AG04450 (cell line): ENCODE measurements at regions not wholly inside any gene's neighbourhood (a gene's known extent, or its start where the extent isn't known, plus 50 kb on each side); places are given as distances from the start of the nearest gene placed in this dataset.

Experiments
- CTCF ChIA-PET: fragments of 300-600, 350-600 bp; formaldehyde crosslinking; extraction: SDS; loops from one replicate; lab custom pipeline; 2022; ENCODE audit warnings: antibody characterized with exemption, inconsistent platforms; lab: Charles Lee
- POLR2A ChIA-PET: fragments of 350-600 bp; formaldehyde crosslinking; extraction: SDS; loops from one replicate; lab custom pipeline; 2021; ENCODE audit warnings: antibody characterized with exemption, inconsistent platforms; lab: Yijun Ruan, JAX
- DNase-seq: peaks from one replicate; pipeline ENCODE4 v3.0.0-alpha.2; 2011; ENCODE audit warnings: low read depth, low spot score
- H3K27ac ChIP-seq: one replicate; pipeline ENCODE4 v1.5.1; 2012; ENCODE audit warnings: low read depth, low read length, control low read depth
- H3K27me3 ChIP-seq: one replicate; pipeline ENCODE4 v1.6.0; 2012; ENCODE audit warnings: low read length; ENCODE audit not compliant: control insufficient read depth, insufficient read depth
- H3K4me3 ChIP-seq: 2 replicates; pipeline ENCODE4 v1.5.1; 2011; ENCODE audit warnings: mild to moderate bottlenecking, low read depth, low read length, control low read depth
- H3K9me3 ChIP-seq: 2 replicates; pipeline ENCODE4 v1.5.1; 2012; ENCODE audit warnings: low read length; ENCODE audit not compliant: control insufficient read depth, insufficient read depth
- CTCF ChIP-seq: IDR thresholded peaks from 2 replicates; pipeline ENCODE4 v1.5.1; 2011; ENCODE audit warnings: low read depth, low read length, control low read depth, inconsistent platforms

DNA sequence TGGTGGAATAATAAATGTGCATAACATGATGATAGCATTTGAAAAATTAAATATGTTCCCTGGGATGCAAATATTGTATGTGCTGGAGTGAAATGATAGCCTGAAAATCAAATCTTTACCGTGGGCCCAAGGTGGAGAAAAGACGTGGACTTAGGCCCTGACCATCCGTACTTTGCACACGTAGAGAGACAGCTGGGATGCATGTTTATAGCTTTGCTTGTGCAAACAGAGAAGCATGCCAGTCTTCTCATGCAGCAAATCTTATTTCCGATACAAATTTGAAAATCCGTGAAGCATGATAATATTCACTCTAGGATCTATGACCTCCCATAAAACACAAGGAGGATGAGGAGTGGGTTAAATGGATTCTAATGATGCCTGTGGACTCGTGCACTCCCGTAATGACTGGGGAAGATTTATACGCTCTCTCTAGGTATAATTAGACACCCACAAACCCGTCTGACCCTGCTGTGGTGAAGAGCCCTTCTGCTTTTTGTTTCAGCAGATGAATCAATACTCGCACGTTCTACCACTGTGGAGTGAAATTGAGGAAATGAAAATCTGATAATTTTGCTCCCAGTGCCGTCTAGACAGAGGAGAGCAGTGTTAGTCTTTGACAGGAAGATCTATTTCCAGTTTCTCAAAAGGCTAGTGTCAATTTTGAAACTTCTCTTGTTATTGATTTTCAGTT is 810.3 kb upstream of the SALL3 start:
- ChIA-PET CTCF (no interaction called here), POLR2A (no interaction called here)
- TF ChIP-seq CTCF: no peak
- Histone ChIP-seq H3K27ac (no peak overlapping the region), H3K9me3 (peaks cover 26% of the 10 kb centered on the region), H3K27me3 (no peaks in the 10 kb centered on the region), H3K4me3 (no peak overlapping the region)
- no peak for DNase-seq

GRCh38 chr18:78171954-78172353 is 807.7 kb upstream of the SALL3 start:
- Histone ChIP-seq H3K27ac (no peak overlapping the region), H3K4me3 (no peak overlapping the region), H3K27me3 (no peaks in the 10 kb centered on the region), H3K9me3 (peaks cover 41% of the 10 kb centered on the region)
- TF ChIP-seq CTCF: no peak
- ChIA-PET POLR2A (no interaction called here), CTCF (no interaction called here)
- no peak for DNase-seq

DNA sequence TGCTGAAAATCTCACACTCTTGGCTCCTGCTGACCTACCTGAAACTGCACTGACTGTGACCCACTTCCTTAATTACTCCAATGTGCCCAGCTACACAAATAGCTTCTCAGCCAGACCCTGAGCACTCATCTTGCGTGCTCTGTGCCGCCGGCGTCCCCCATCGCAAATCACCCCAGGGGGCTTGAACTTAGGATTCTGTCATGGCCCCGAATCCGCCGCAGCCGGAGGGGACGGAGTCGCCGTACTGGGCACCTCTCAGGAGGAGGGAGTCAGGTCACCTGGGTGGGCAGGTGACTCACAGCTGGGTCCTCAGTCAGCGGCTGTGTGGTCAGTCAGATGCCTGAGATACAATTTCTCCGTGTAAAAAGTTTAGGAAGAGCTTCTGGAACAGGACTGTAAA is 804.9 kb upstream of the SALL3 start:
- no peak for TF ChIP-seq CTCF
- H3K27ac ChIP-seq: no peak overlapping the region
- no peak for DNase-seq
- H3K27me3 ChIP-seq: no peaks in the 10 kb centered on the region
- CTCF ChIA-PET: no interaction called here
- H3K4me3 ChIP-seq: no peak overlapping the region
- POLR2A ChIA-PET: no interaction called here
- H3K9me3 ChIP-seq: peaks cover 46% of the 10 kb centered on the region

DNA sequence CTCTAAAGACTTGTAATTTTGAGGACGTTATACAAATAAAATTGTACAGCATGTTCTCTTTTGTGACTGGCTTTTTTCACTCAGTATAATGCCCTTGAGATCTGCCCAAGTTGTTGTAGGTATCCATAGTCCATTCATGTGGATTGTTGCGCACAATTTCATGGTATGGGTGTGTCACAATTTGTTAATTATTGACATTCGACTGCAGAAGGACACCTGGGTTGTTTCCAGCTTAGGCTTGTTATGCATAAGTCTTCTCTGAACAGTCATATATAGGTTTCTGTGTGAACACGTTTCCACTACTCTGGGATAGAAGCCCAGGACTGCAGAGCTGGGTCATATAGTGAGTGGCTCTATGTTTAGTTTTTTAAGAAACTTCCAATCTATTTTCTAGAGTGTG is 800.8 kb upstream of the SALL3 start:
- CTCF ChIA-PET: no interaction called here

More for the DNA sequence above, 800.8 kb upstream of the SALL3 start:
- POLR2A ChIA-PET: no interaction called here
- no peak overlapping the region for H3K27ac ChIP-seq
- TF ChIP-seq CTCF: no peak
- DNase-seq: no peak
- H3K4me3 ChIP-seq: no peak overlapping the region
- H3K9me3 ChIP-seq: peaks cover 43% of the 10 kb centered on the region
- H3K27me3 ChIP-seq: no peaks in the 10 kb centered on the region
